ENCODE measurements at regions not wholly inside any gene's neighbourhood (a gene's known extent, or its start where the extent isn't known, plus 50 kb on each side); places are given as distances from the start of the nearest gene placed in this dataset.

DNA sequence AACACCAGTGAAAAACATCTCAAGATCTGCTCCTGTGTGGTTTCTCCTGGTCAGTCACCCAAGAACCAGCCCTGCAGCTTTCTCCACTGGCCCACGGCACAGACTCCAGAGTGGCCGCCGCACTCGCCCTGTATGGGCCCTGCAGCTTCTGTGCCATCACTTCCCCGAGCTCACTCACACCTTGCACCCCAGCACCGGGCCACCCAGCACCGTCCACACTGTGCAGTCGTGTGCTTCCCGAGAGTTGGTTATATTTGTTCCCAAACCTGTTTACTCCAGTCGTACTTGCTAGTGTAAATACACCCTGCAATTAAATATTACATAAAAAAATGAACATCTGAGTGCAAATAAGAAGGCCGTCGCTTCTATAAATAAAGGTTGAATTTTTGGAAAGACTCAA is 341.7 kb downstream of the CDH26 start:
- H3K4me1 Mint-ChIP-seq (ENCODE audit: low read depth, unreplicated experiment) = no peaks in the 10 kb centered on the region
- no peak overlapping the region for H3K27ac Mint-ChIP-seq (ENCODE audit: unreplicated experiment)
- no peak for DNase-seq
- peaks cover 2% of the 10 kb centered on the region for H3K9me3 Mint-ChIP-seq (ENCODE audit: unreplicated experiment)
- no peaks in the 10 kb centered on the region for H3K27me3 Mint-ChIP-seq (ENCODE audit: unreplicated experiment)
- H3K36me3 Mint-ChIP-seq (ENCODE audit: unreplicated experiment) = peaks cover 3% of the 10 kb centered on the region
- TF ChIP-seq, protein P1, sequence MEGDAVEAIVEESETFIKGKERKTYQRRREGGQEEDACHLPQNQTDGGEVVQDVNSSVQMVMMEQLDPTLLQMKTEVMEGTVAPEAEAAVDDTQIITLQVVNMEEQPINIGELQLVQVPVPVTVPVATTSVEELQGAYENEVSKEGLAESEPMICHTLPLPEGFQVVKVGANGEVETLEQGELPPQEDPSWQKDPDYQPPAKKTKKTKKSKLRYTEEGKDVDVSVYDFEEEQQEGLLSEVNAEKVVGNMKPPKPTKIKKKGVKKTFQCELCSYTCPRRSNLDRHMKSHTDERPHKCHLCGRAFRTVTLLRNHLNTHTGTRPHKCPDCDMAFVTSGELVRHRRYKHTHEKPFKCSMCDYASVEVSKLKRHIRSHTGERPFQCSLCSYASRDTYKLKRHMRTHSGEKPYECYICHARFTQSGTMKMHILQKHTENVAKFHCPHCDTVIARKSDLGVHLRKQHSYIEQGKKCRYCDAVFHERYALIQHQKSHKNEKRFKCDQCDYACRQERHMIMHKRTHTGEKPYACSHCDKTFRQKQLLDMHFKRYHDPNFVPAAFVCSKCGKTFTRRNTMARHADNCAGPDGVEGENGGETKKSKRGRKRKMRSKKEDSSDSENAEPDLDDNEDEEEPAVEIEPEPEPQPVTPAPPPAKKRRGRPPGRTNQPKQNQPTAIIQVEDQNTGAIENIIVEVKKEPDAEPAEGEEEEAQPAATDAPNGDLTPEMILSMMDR (IDR thresholded peaks at IDR 0.05; ENCODE audit: partially characterized antibody, unreplicated experiment) = no peak
- no peak overlapping the region for H3K4me3 Mint-ChIP-seq (ENCODE audit: unreplicated experiment)

DNA sequence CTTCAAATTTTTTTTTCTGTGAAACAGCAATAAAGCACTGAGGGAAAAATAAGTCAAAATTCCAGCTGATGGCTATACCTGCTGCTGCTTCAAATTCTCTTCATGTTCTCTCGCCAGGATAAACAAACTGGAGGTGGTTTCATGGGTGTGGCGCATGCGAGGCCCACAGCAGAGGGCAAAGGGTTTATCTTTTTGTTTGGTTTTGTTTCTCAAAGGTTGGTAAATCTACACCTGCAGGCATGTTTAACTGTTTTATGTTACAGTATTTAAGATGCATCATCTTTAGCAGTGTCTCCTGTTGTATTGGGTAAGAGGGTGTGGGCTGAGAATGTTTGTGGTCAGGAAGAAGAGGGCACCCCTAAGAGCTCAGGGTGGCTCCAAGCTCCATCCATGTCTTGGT is 342.2 kb downstream of the CDH26 start:
- Mint-ChIP-seq H3K27ac (ENCODE audit: unreplicated experiment) (no peak overlapping the region), H3K36me3 (ENCODE audit: unreplicated experiment) (peaks cover 3% of the 10 kb centered on the region), H3K27me3 (ENCODE audit: unreplicated experiment) (no peaks in the 10 kb centered on the region), H3K4me1 (ENCODE audit: low read depth, unreplicated experiment) (no peaks in the 10 kb centered on the region), H3K9me3 (ENCODE audit: unreplicated experiment) (peaks cover 2% of the 10 kb centered on the region), H3K4me3 (ENCODE audit: unreplicated experiment) (no peak overlapping the region)
- TF ChIP-seq, protein P1 (IDR thresholded peaks at IDR 0.05; ENCODE audit: partially characterized antibody, unreplicated experiment) = no peak
- no peak for DNase-seq

DNA sequence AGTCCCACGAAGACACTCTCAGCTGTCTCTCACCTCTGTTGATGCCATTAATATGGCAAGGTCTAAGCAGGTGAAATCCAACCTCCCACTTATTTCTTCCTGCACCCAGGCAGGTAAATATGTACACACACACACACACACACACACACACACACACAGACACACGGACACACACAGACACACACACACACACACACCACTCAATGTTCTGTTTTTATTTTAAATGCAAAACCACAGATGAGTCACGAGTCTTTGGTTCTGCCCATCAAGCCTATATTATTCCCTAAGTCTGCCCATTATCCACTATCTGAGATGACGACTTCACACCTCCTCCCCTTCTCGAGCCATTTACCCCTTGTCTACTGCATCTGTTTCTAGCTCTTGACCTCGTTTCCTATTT is 344.7 kb downstream of the CDH26 start:
- no peaks in the 10 kb centered on the region for H3K27me3 Mint-ChIP-seq (ENCODE audit: unreplicated experiment)
- no peaks in the 10 kb centered on the region for H3K36me3 Mint-ChIP-seq (ENCODE audit: unreplicated experiment)
- H3K4me3 Mint-ChIP-seq (ENCODE audit: unreplicated experiment) = no peak overlapping the region
- no peaks in the 10 kb centered on the region for H3K4me1 Mint-ChIP-seq (ENCODE audit: low read depth, unreplicated experiment)
- DNase-seq = no peak
- TF ChIP-seq, protein P1 (IDR thresholded peaks at IDR 0.05; ENCODE audit: partially characterized antibody, unreplicated experiment) = no peak
- H3K27ac Mint-ChIP-seq (ENCODE audit: unreplicated experiment) = no peak overlapping the region
- H3K9me3 Mint-ChIP-seq (ENCODE audit: unreplicated experiment) = peaks cover 2% of the 10 kb centered on the region

DNA sequence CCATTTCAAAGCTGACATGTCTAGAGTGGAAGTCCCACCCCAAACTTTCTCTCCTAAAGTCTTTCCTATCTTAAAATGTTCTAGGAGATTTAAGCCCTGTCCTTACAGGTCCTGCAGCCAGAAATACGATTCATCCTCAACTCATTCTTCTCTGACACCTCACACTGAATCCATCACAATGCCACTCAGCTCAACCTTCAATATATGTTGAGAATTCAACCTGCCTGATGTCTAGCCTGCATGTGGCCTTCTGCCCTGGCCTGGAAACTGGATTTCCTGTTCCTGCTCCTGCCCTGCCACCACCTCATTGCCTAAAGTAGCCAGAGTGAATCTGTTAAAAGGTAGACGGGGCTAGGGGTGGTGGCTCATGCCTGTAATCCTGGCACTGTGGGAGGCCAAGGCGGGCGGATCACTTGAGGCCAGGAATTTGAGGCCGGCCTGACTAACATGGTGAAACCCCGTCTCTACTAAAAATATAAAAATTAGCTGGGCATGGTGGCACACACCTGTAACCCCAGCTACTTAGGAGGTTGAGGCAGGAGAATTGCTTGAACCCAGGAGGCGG is 345.9 kb downstream of the CDH26 start:
- Mint-ChIP-seq H3K36me3 (ENCODE audit: unreplicated experiment) (no peaks in the 10 kb centered on the region), H3K9me3 (ENCODE audit: unreplicated experiment) (peaks cover 2% of the 10 kb centered on the region), H3K4me3 (ENCODE audit: unreplicated experiment) (no peak overlapping the region), H3K4me1 (ENCODE audit: low read depth, unreplicated experiment) (no peaks in the 10 kb centered on the region), H3K27ac (ENCODE audit: unreplicated experiment) (no peak overlapping the region), H3K27me3 (ENCODE audit: unreplicated experiment) (no peaks in the 10 kb centered on the region)
- DNase-seq = no peak
- TF ChIP-seq, protein P1 (IDR thresholded peaks at IDR 0.05; ENCODE audit: partially characterized antibody, unreplicated experiment) = no peak

DNA sequence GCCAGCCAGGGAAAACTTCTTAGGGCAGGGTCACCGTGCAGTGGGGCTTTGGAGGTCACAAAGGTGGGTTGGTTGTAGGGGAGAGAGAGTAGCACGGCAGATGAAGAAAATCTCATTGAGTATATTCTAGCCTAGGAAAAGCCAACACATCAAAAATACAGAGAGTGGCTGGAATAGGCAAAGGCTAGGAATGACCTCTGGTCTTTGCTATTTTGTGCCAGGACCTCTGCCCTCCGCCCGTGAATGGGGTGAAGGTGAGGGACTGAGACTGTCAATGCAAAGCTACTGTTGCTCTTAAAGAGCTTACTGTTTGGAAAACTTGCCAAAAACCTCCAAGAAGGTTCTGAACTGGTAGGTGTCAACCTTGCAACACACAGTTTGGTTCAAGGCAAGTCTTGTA is 346.7 kb downstream of the CDH26 start:
- Mint-ChIP-seq H3K27me3 (ENCODE audit: unreplicated experiment) (no peaks in the 10 kb centered on the region), H3K27ac (ENCODE audit: unreplicated experiment) (no peak overlapping the region), H3K4me3 (ENCODE audit: unreplicated experiment) (no peak overlapping the region), H3K4me1 (ENCODE audit: low read depth, unreplicated experiment) (no peaks in the 10 kb centered on the region), H3K9me3 (ENCODE audit: unreplicated experiment) (peaks cover 2% of the 10 kb centered on the region), H3K36me3 (ENCODE audit: unreplicated experiment) (no peaks in the 10 kb centered on the region)
- TF ChIP-seq, protein P1 (IDR thresholded peaks at IDR 0.05; ENCODE audit: partially characterized antibody, unreplicated experiment) = no peak
- DNase-seq = no peak
